GM21381 (cell line): ENCODE measurements at regions not wholly inside any gene's neighbourhood (a gene's known extent, or its start where the extent isn't known, plus 50 kb on each side); places are given as distances from the start of the nearest gene placed in this dataset.

Experiments
- ATAC-seq: cut with Tn5 transposase; IDR thresholded peaks from one replicate; pipeline ENCODE4 v1.9.1; 2021; ENCODE audit warnings: mild to moderate bottlenecking, moderate library complexity; ENCODE audit not compliant: unreplicated experiment

GRCh38 chr10:121291376-121291775 lies 306.9 kb downstream of the FGFR2 start:
- ATAC-seq, result no peak

DNA sequence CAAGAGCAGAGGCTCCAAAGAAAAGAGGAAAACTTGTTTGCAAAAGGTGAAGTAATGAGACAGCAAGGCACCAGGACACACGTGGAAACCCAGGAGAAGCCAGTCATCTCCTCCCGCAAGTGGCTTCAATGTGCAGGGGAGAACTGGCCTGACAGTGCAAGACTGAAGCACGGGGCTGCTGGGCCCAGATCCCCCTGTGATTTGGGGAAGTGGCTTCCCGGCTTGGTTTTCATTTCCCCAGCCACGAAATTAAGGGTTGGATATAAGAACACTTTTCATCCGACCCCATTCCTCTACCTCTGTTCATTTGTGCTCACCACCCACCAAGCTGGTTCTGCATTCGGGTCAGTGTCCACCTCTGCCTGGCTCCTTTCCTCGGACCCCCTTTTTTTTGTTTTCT lies 306.4 kb downstream of the FGFR2 start:
- no peak for ATAC-seq

DNA sequence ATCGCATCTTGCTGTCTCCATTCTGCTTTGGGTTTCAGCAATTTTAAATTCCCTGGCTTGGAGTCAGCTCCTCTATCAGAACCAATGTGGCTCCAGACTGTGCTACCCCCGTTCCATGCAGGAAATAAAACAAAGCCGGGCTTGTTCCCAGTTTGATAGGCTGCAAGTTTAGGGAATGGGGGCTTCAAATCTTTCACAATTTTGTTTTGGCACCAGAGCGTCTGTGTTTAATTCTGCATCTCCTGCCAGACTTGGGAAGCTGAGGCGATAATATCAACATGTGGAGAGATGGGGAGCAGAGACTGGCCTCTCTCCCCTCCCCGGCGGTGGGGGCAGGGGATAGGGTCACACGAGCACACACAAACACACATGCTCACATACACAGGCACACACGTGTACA lies 305.9 kb downstream of the FGFR2 start:
- no peak for ATAC-seq

GRCh38 chr10:121293110-121293509 lies 305.1 kb downstream of the FGFR2 start:
- ATAC-seq, result no peak

DNA sequence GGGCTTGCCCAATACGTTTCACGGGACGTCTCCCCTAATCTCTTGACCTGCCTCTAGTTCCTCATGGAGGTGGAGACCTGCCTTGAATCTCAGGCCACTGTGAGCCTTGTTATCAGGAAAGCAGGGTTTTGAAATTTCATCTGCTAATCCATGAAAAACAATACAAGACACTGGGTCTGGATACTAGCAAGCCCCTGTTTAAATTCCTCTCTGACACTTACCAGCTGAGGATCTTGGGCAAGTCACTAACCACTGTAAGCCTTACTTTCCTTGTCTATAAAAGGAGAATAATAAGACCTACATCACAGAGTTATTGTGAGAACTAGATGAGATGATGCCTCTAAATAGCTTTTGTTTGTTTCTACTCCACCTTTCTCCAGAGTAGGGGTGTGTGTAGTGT lies 303.6 kb downstream of the FGFR2 start:
- ATAC-seq, result no peak

- no peak for ATAC-seq
Measured at GRCh38 chr10:121296378-121296777, 301.9 kb downstream of the FGFR2 start.

DNA sequence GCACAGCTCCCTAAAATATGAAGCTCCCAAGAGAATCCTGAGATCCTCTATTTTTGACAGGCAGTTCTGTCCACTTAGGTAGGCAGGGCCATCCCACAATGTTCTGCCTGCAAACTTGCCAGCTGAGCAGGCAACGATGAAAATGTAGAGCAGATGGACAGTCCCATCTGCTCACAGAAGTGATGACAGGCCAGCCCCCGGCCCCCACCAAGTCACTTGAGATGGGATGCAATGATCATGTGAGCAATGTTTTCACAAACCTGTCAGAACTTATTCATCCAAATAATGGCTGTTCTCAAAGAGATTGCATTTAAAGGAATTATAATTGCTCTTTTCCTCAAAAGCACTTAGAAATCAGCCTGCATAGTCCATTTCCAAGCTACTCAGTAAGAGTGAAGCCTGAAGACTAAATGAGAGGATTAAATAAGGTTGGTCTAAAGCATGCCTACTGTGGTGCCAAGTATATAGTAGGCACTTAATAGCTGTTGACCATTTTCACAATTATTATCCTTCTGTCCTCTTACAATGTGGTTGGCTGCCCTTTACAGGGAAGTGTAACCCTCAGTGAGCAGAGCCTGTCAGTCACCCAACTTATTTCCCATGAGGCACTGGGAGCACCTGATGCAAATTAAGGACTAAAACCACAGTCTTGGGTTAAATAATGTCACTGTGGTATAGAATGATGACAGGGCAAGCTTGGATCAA lies 301.2 kb downstream of the FGFR2 start:
- no peak for ATAC-seq

GRCh38 chr10:121300723-121301122 lies 297.5 kb downstream of the FGFR2 start:
- ATAC-seq, result no peak

DNA sequence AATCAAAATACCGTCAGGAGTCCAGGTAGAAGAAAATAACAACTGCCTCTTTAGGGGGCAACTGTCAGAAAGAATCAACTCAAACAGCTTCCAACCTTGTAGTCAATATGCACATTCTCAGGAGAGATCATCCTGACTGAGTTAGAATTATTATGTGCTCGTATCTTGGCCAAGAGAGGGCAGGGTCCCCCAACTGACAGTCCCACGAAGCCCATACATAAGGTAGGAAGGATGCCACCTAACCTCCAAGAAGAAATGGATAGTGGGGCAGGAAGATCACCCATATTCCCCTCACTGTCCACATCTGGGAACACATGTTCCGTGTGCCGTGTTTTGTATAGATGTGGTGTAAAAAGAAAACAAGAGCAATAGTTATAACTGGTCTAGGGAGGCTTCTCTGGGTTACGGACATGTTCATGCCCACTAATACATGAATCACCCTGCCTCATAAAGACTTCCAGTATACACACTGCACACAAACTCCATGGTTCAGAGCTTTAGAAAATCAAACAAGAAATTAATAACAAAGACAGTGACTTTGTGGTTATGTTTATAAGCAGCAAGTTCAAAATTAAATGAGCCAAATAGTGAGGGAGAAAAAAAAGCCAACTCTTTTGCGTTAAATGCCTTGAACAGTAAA lies 295.6 kb downstream of the FGFR2 start:
- ATAC-seq, result no peak

- ATAC-seq, result no peak
Measured at GRCh38 chr10:121303287-121303890, 294.9 kb downstream of the FGFR2 start.

GRCh38 chr10:121305066-121305465 lies 293.2 kb downstream of the FGFR2 start:
- ATAC-seq, result no peak

GRCh38 chr10:121306159-121306673 lies 292.0 kb downstream of the FGFR2 start:
- no peak for ATAC-seq

DNA sequence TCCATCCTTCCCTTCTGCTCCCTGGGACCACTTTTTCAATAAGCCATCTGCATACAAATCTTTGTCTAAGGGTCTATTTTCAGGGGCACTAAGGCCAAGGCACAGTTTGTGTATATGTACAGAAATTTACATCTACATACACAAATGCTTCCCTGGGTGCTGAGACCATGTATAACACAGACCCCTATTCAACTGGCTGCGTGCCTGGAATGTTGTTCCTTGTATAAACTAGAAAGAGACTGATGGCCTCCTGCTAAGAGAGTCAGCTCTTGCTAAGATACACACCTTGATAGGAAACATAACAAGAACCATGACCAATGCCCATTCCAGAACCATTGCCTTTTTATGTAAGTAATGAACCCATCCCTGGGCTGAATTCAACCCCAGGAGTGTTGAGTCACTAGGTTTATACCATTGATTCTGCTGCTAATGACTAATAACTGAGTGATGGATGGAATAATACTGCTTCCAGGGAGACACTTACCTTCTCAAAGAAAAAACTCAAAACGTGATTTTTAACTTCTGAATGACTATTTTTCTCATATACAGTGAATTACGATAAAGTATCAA lies 290.7 kb downstream of the FGFR2 start:
- ATAC-seq, result no peak

GRCh38 chr10:121308020-121308419 lies 290.2 kb downstream of the FGFR2 start:
- no peak for ATAC-seq

DNA sequence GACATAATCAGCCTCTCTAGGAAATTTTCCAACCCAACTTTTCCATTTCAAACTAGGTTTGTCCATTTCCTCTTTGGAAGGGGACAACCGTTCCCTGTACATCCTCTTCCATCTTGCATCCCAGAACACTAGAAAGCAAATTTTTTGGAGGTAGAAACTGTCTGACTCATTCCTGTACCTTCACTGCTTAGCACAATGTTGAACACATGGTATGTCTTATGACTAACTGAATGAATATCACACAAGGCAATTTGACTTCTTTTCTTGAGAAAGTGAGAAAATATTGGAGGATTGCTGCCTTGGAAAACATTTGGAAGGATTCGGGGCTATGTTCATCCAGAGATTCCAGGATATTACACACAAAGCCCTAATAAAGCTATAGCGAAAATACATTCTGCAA lies 289.1 kb downstream of the FGFR2 start:
- no peak for ATAC-seq

DNA sequence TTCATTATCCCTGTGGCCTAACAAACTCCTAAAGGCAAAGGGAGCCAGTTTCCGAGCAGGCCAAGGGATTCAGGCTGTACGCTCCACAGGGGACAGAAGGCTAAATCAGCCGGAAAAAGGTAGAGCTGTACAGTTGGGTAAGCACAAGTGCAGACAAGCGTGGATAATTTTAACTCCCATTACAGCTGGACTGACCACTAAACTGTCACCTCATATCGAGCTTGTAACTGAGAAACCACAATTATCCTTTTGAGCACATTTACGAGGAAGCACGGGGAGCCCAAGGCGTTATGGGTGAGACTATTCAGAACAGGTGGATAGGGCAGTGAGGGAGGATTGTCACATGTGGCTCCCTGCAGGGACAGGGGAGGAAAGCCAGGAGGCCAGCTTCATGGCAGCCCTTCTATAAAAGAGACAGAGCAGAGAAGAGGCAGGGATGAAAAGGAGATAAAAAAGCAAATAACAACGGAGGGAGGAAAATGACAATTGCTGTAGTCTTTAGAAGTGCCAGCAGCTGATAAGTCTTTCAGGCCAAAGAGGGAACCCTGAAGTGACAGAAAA lies 288.0 kb downstream of the FGFR2 start:
- ATAC-seq, result no peak

DNA sequence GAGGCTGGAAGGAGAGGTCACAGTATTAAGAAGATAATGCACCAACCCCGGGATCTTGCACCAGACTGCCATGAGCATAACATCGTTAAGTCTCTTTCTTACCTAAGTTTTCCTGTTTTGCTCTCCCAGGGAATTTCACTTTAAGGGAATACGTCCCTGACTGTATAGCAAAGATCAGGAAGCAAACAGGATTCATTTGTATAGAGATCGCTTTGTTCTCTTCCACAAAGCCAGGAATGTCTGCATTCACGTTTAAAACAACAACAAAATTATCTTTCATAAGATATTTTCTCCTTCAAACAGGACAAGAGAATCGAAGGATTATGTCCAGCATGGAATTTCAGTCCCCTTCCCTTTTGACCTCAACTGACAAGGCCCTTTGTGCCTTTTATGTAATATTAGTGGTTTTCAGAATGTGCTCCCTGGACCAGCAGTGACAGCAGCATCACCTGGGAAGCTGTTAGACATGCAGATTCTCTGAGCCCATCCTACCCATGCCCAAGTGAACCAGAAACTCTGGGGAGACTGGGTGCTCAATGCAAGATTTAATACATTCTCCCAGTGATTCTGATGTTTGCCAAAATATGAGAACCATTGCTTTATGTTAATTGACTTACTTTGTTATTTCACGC lies 286.3 kb downstream of the FGFR2 start:
- no peak for ATAC-seq

GRCh38 chr10:121312587-121312986 lies 285.7 kb downstream of the FGFR2 start:
- no peak for ATAC-seq

DNA sequence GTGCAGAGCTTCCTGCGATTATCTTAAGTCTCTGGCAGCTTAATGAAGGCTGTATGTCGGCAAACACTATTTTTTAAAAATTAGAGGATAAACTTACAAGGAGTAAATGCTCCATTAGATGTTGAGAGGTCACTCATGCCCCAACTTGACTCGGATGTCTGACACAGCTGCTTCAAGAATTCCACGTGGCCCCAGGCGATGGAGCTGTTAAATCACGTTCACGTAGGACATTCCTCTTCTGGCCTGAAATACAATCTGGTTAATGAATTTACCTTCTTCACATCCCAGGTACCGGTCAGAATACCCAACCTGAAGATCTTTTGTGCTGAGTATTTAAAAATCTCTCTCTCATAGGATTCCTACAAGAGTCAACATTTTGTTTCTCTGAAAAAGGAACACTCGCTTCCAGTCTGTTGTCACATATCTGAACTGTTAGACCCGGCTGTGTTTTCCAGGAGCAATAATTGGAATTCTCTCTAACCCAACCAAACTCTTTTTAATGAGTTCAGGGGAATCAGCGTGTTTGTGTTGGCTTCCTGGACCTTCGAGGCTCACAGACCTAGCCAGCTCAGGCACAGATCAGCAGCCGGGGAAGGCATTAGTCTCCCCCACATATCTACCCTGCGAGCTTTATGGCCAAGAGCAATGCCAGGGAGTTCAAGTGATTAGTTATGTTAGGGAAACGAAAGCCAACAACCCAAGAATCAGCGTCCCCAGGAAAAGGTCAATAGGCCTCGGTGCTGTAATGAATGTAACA lies 284.9 kb downstream of the FGFR2 start:
- ATAC-seq, result no peak

DNA sequence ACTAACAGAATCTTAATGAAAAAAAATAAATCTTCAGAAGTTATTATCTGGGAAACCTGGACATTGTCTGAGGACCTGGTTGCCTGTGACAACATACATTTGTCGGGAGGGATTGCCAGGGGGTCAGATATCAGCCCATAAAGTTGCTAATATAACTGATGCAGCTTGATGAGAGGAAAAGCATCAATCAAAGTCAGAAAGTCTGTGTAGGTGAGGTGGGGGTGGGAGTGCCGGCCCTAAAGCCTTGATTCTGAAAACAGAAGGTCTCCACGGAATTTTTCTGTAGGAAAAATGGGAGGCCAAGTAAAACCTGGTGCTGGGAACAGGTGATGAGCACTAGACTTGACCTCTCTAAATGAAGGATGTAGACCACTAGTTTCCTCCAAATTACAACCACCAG lies 281.8 kb downstream of the FGFR2 start:
- no peak for ATAC-seq
